ENCODE measurements at regions not wholly inside any gene's neighbourhood (a gene's known extent, or its start where the extent isn't known, plus 50 kb on each side); places are given as distances from the start of the nearest gene placed in this dataset.

DNA sequence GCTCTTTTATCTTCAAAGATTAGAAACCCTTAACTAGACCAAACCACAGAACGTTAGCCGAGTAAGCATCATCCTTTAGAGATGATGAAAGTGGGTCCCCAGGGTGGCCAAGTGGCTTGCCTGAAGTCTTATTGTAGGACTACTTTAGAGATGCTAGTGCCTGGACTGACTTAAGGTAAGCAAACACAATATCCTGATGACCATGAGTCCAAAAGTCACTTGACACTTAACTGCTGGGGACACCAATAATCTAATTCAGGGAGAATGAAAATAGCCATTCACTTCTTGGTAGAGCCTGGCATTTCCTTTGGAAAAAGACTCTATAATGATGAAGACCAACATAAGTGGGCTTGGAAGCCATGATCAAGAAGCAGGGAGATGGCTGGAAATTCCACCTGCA, 225.3 kb upstream of the IRF2BP2 start:
- TF ChIP-seq WT1 (tag by site-specific recombination; IDR thresholded peaks at IDR 0.05) = no peak
- TF ChIP-seq, protein P1, sequence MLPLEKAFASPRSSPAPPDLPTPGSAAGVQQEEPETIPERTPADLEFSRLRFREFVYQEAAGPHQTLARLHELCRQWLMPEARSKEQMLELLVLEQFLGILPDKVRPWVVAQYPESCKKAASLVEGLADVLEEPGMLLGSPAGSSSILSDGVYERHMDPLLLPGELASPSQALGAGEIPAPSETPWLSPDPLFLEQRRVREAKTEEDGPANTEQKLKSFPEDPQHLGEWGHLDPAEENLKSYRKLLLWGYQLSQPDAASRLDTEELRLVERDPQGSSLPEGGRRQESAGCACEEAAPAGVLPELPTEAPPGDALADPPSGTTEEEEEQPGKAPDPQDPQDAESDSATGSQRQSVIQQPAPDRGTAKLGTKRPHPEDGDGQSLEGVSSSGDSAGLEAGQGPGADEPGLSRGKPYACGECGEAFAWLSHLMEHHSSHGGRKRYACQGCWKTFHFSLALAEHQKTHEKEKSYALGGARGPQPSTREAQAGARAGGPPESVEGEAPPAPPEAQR (tag by site-specific recombination; IDR thresholded peaks at IDR 0.05) = no peak

DNA sequence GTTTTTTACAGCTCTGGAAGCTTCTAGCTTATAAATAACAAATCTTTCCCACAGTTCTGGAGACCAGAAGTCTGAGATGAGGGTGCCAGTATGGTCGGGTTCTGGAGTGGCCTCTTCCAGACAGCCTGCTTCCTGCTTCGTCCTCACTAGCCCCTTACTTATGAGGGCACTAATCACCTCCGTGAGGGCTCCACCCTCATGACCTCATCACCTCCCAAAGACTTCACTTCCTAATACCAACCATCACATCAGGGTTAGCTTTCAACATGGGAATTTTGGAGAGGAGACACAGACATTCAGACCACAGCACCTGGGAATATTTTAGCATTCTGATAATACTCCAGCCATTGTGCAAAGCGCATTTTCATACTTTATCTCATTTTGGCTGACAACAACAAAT, 223.7 kb upstream of the IRF2BP2 start:
- no peaks in the 10 kb centered on the region for H3K9me3 ChIP-seq (ENCODE audit: control insufficient read depth, insufficient read depth, low read depth, low read length)
- H3K4me3 ChIP-seq (ENCODE audit: low read depth, low read length) = no peak overlapping the region
- no peak overlapping the region for H3K27ac ChIP-seq (ENCODE audit: extremely low read depth, low read depth, low read length)
- CTCF ChIA-PET = interaction anchor here (1.1 to 1.4 kb wide), 2 partner anchors 26 to 250 kb away, joined by 3 read pairs; no protein-coding TSS in a partner anchor
- POLR2A ChIA-PET = interaction anchor here (0.6 kb wide), 1 partner anchor 271 kb away, joined by 3 read pairs; no protein-coding TSS in a partner anchor
- H3K4me1 ChIP-seq (ENCODE audit: control insufficient read depth, insufficient read depth, low read length) = no peaks in the 10 kb centered on the region
- TF ChIP-seq ZNF558 (tag by site-specific recombination; IDR thresholded peaks at IDR 0.05) = no peak
- no peak for TF ChIP-seq ZNF596 (tag by site-specific recombination; IDR thresholded peaks at IDR 0.05)
- no peak for TF ChIP-seq OSR2 (tag by site-specific recombination; IDR thresholded peaks at IDR 0.05)
- no peak for TF ChIP-seq ZNF174 (tag by site-specific recombination; IDR thresholded peaks at IDR 0.05)
- no peak for TF ChIP-seq ZNF311 (tag by site-specific recombination; IDR thresholded peaks at IDR 0.05; ENCODE audit: borderline replicate concordance)
- no peak for TF ChIP-seq ZNF239 (tag by site-specific recombination; IDR thresholded peaks at IDR 0.05)
- no peak for TF ChIP-seq ZNF324 (tag by site-specific recombination; IDR thresholded peaks at IDR 0.05)
- no peaks in the 10 kb centered on the region for H3K36me3 ChIP-seq (ENCODE audit: control insufficient read depth in 2 of 2, insufficient read depth in 1 of 2, low read length in 2 of 2)

More for the DNA sequence above, 225.3 kb upstream of the IRF2BP2 start:
- no peaks in the 10 kb centered on the region for H3K36me3 ChIP-seq (ENCODE audit: control insufficient read depth in 2 of 2, insufficient read depth in 1 of 2, low read length in 2 of 2)
- H3K4me3 ChIP-seq (ENCODE audit: low read depth, low read length) = no peak overlapping the region
- ChIA-PET POLR2A (no interaction called here), CTCF (interaction anchor here (0.7 kb wide), 1 partner anchor 512 kb away, joined by 3 read pairs; no protein-coding TSS in a partner anchor)
- no peak overlapping the region for H3K27ac ChIP-seq (ENCODE audit: extremely low read depth, low read depth, low read length)
- H3K9me3 ChIP-seq (ENCODE audit: control insufficient read depth, insufficient read depth, low read depth, low read length) = no peaks in the 10 kb centered on the region
- no peaks in the 10 kb centered on the region; the same call in 1 of the 2 replicates for H3K4me1 ChIP-seq (ENCODE audit: control insufficient read depth, insufficient read depth, low read length)

DNA sequence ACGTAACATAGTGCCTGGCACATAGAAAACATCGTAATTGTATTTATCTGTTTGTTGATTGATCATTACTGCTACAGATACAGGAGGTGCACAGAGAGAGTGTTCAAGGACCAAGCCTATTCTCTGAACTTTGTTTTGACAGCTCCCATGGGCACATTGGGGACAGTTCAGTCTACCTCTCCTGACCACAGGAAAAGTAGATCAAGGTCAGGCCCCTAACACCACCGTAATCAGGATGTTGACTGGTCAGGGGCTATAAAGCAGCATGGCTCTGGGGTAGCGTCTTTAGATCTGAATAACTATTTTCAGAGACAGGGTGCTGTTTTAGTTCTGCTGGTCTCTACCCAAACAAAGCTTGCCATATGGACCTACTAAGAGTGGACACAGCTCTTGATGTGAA, 223.1 kb upstream of the IRF2BP2 start:
- Histone ChIP-seq H3K4me1 (ENCODE audit: control insufficient read depth, insufficient read depth, low read length) (no peaks in the 10 kb centered on the region), H3K4me3 (ENCODE audit: low read depth, low read length) (no peak overlapping the region), H3K9me3 (ENCODE audit: control insufficient read depth, insufficient read depth, low read depth, low read length) (no peaks in the 10 kb centered on the region), H3K36me3 (ENCODE audit: control insufficient read depth in 2 of 2, insufficient read depth in 1 of 2, low read length in 2 of 2) (no peaks in the 10 kb centered on the region), H3K27ac (ENCODE audit: extremely low read depth, low read depth, low read length) (no peak overlapping the region)
- TF ChIP-seq ZNF302 (tag by site-specific recombination; IDR thresholded peaks at IDR 0.05; ENCODE audit: low read depth) (no peak), ZNF664 (tag by site-specific recombination; IDR thresholded peaks at IDR 0.05) (no peak), ZNF544 (tag by site-specific recombination; IDR thresholded peaks at IDR 0.05) (no peak), GLIS1 (tag by site-specific recombination; IDR thresholded peaks at IDR 0.05) (no peak), ZBTB1 (tag by site-specific recombination; IDR thresholded peaks at IDR 0.05) (no peak)
- TF ChIP-seq, protein P2, sequence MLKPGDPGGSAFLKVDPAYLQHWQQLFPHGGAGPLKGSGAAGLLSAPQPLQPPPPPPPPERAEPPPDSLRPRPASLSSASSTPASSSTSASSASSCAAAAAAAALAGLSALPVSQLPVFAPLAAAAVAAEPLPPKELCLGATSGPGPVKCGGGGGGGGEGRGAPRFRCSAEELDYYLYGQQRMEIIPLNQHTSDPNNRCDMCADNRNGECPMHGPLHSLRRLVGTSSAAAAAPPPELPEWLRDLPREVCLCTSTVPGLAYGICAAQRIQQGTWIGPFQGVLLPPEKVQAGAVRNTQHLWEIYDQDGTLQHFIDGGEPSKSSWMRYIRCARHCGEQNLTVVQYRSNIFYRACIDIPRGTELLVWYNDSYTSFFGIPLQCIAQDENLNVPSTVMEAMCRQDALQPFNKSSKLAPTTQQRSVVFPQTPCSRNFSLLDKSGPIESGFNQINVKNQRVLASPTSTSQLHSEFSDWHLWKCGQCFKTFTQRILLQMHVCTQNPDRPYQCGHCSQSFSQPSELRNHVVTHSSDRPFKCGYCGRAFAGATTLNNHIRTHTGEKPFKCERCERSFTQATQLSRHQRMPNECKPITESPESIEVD (tag by site-specific recombination; IDR thresholded peaks at IDR 0.05) = no peak
- ChIA-PET CTCF (interaction anchor here (1.1 to 1.4 kb wide), 2 partner anchors 27 to 251 kb away, joined by 3 read pairs; no protein-coding TSS in a partner anchor), POLR2A (interaction anchor here (0.6 kb wide), 1 partner anchor 270 kb away, joined by 3 read pairs; no protein-coding TSS in a partner anchor)

DNA sequence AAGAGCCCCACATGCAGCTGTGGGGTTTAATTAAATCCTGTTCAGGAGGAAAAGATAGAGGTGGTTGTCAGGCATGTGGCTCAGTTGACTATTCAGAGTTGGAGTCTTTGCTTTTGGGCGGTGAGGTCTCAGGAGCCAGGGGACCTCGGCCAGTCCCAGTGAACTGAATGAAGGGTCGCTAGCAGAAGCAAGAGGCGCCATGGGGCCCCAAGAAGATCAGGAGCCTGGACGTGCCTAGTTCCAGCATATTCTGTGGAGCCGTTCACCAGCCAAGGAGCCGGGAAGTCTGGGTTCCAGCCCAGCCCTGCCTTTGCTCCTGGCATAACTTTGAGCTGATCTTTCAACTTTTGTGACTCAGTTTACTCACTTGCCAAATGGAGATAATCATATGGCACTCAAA, 217.7 kb upstream of the IRF2BP2 start:
- Histone ChIP-seq H3K27ac (ENCODE audit: extremely low read depth, low read depth, low read length) (no peak overlapping the region), H3K4me3 (ENCODE audit: low read depth, low read length) (no peak overlapping the region), H3K4me1 (ENCODE audit: control insufficient read depth, insufficient read depth, low read length) (no peaks in the 10 kb centered on the region), H3K36me3 (ENCODE audit: control insufficient read depth in 2 of 2, insufficient read depth in 1 of 2, low read length in 2 of 2) (no peaks in the 10 kb centered on the region), H3K9me3 (ENCODE audit: control insufficient read depth, insufficient read depth, low read depth, low read length) (no peaks in the 10 kb centered on the region)
- TF ChIP-seq ZBTB7A (tag by site-specific recombination; IDR thresholded peaks at IDR 0.05; ENCODE audit: low read depth) (no peak), OSR2 (tag by site-specific recombination; IDR thresholded peaks at IDR 0.05) (no peak), ZBTB17 (tag by site-specific recombination; IDR thresholded peaks at IDR 0.05) (no peak), ZXDB (tag by site-specific recombination; IDR thresholded peaks at IDR 0.05) (no peak), ZNF24 (tag by site-specific recombination; IDR thresholded peaks at IDR 0.05) (no peak), SCRT2 (tag by site-specific recombination; IDR thresholded peaks at IDR 0.05) (no peak), ZNF664 (tag by site-specific recombination; IDR thresholded peaks at IDR 0.05) (no peak), ZNF830 (tag by site-specific recombination; IDR thresholded peaks at IDR 0.05; ENCODE audit: low read depth) (no peak), ZNF133 (tag by site-specific recombination; IDR thresholded peaks at IDR 0.05) (no peak)
- TF ChIP-seq, protein P3, sequence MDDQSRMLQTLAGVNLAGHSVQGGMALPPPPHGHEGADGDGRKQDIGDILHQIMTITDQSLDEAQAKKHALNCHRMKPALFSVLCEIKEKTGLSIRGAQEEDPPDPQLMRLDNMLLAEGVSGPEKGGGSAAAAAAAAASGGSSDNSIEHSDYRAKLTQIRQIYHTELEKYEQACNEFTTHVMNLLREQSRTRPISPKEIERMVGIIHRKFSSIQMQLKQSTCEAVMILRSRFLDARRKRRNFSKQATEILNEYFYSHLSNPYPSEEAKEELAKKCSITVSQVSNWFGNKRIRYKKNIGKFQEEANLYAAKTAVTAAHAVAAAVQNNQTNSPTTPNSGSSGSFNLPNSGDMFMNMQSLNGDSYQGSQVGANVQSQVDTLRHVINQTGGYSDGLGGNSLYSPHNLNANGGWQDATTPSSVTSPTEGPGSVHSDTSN (CRISPR knock-in tag; IDR thresholded peaks at IDR 0.05) = no peak
- ChIA-PET CTCF (interaction anchor here (0.5 to 0.7 kb wide), 2 partner anchors 59 to 314 kb away, joined by 3 to 5 read pairs; no protein-coding TSS in a partner anchor), POLR2A (interaction anchor here (1.2 kb wide), 1 partner anchor 147 kb away, joined by 3 read pairs; no protein-coding TSS in a partner anchor)

Measured in HEK293 (cell line).